Spleen (tissue), 7 donors: ENCODE measurements at regions not wholly inside any gene's neighbourhood (a gene's known extent, or its start where the extent isn't known, plus 50 kb on each side); places are given as distances from the start of the nearest gene placed in this dataset.

Experiments used
- POLR2AphosphoS5 ChIP-seq, 3 donors: sonication (generic); formaldehyde crosslinking; IDR thresholded peaks; one replicate each; pipeline ENCODE4 v1.5.1; 2017; ENCODE audit warnings: antibody characterized with exemption in 3 of 3
- TF ChIP-seq, protein P1 (sequence below), 11 experiments: fragments of 200-600 bp in 7 of 11; fragments of 450-650 bp in 4 of 11; sonication (generic) in 4 of 11; IDR thresholded peaks in 8 of 11; conservative IDR thresholded peaks in 3 of 11; 1 replicate in 7 of 11; 2 replicates in 4 of 11; pipeline versions ENCODE4 v1.4.0 to v1.8.0; 2016 to 2021; ENCODE audit warnings: antibody characterized with exemption in 11 of 11, inconsistent platforms in 4 of 11, mild to moderate bottlenecking in 1 of 11
- donor health status: DM: no; HTN: no; CAD: no; lungs with moderate emphysema.
- donor health status: DM: no; HTN: no; CAD: no.
- donor health status: DM: no; HTN: no; CAD: no.

GRCh38 chr2:18745431-18746272 lies 156.3 kb upstream of the NT5C1B start:
- TF ChIP-seq POLR2AphosphoS5 (IDR thresholded peaks at IDR 0.05), result no peak
- TF ChIP-seq, protein P1, sequence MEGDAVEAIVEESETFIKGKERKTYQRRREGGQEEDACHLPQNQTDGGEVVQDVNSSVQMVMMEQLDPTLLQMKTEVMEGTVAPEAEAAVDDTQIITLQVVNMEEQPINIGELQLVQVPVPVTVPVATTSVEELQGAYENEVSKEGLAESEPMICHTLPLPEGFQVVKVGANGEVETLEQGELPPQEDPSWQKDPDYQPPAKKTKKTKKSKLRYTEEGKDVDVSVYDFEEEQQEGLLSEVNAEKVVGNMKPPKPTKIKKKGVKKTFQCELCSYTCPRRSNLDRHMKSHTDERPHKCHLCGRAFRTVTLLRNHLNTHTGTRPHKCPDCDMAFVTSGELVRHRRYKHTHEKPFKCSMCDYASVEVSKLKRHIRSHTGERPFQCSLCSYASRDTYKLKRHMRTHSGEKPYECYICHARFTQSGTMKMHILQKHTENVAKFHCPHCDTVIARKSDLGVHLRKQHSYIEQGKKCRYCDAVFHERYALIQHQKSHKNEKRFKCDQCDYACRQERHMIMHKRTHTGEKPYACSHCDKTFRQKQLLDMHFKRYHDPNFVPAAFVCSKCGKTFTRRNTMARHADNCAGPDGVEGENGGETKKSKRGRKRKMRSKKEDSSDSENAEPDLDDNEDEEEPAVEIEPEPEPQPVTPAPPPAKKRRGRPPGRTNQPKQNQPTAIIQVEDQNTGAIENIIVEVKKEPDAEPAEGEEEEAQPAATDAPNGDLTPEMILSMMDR (IDR thresholded peaks at IDR 0.05 in 8 of 11, conservative IDR thresholded peaks at IDR 0.05 in 3 of 11), result no peak
